GM13976 (cell line): ENCODE measurements at regions not wholly inside any gene's neighbourhood (a gene's known extent, or its start where the extent isn't known, plus 50 kb on each side); places are given as distances from the start of the nearest gene placed in this dataset.

Experiments
- DNase-seq: peaks from one replicate; pipeline ENCODE4 v3.0.0; 2012; ENCODE audit warnings: low spot score
- CTCF ChIP-seq: IDR thresholded peaks from 2 replicates; pipeline ENCODE4 v1.5.1; 2012; ENCODE audit warnings: borderline replicate concordance, mild to moderate bottlenecking; ENCODE audit not compliant: insufficient read depth; ENCODE audit errors: extremely low read depth, missing control alignments, control extremely low read depth
- in situ Hi-C: fragments of 300-500 bp; cut with MboI; formaldehyde crosslinking; loops from one replicate; pipeline ENCODE4 v1.12.0; 2022; ENCODE audit warnings: low sequenced_read_pairs, mixed read lengths, inconsistent platforms; ENCODE audit not compliant: unreplicated experiment

GRCh38 chr6:8785223-8785622 is 349.9 kb upstream of the SLC35B3 start:
- in situ Hi-C loops: no loop called here
- TF ChIP-seq CTCF: no peak
- no peak for DNase-seq

- DNase-seq: no peak
- no peak for TF ChIP-seq CTCF
- in situ Hi-C loops: no loop called here
These were observed 347.8 kb upstream of the SLC35B3 start for GRCh38 chr6:8783191-8783590.

- in situ Hi-C loops: no loop called here
These were observed 345.3 kb upstream of the SLC35B3 start for GRCh38 chr6:8780653-8781052.

GRCh38 chr6:8764733-8765132 is 329.4 kb upstream of the SLC35B3 start:
- in situ Hi-C loops: no loop called here
- no peak for TF ChIP-seq CTCF
- DNase-seq: no peak

More at GRCh38 chr6:8780653-8781052, 345.3 kb upstream of the SLC35B3 start:
- TF ChIP-seq CTCF: no peak
- DNase-seq: no peak

- no peak for TF ChIP-seq CTCF
- in situ Hi-C loops: no loop called here
- DNase-seq: no peak
These were observed 325.6 kb upstream of the SLC35B3 start for GRCh38 chr6:8760951-8761350.

- in situ Hi-C loops: no loop called here
- no peak for TF ChIP-seq CTCF
- DNase-seq: no peak
These were observed 323.1 kb upstream of the SLC35B3 start for GRCh38 chr6:8758412-8758811.

- no peak for TF ChIP-seq CTCF
- in situ Hi-C loops: no loop called here
- no peak for DNase-seq
These were observed 315.3 kb upstream of the SLC35B3 start for GRCh38 chr6:8750627-8751026.
